ENCODE measurements at regions not wholly inside any gene's neighbourhood (a gene's known extent, or its start where the extent isn't known, plus 50 kb on each side); places are given as distances from the start of the nearest gene placed in this dataset.
A peak's percentile ranks its signal among the peaks of the same experiment; 100 is the strongest.
"Not testable (repeated sequence)": the region's sequence is repeated elsewhere in the genome, so short reads cannot be mapped to it uniquely, and the experiment has no call there.

DNA sequence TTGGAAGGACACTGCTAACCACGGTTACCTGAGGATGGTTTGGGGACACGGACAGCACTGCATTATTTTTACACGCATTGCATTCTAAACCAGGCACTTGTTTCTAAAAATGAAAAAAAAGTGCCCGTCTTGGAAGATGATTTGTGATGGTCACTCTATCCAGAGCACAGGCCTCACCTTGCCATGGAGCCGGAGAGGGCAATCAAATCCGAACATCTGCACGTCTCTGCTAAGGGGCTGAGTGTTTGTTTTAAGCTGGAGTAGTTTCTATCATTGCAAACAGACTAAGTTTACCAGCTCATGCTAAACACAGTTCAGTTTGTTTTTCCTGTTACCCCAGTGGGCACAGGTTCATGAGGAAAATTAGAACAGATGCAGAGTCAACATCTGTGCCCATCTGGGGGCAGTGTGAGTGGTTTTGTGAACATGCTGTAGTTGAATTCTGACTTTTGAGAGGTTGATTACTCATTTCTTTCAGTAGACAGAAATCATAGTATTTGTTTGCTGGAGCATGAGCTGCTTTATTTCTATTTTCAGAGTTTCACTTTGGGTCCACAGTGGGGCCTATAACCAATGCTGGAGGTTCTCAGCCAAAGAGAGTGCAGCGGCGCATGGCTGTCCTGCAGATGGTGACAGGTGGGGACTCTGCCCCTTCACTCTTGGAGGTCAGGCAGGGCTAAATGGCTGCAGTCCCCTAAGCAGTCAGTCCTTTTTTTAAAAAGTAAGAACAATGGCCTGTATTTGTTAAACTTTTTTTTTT lies 65.4 kb upstream of the ENPP6 start:
- H3K4me3 Mint-ChIP-seq: peak overlapping the region; percentile 32
- no peak for ATAC-seq (replicated peaks; ENCODE audit: extremely low read depth, poor library complexity, severe bottlenecking)
- H3K9me3 Mint-ChIP-seq: no peaks in the 10 kb centered on the region
- no peaks in the 10 kb centered on the region for H3K27me3 Mint-ChIP-seq
- peak overlapping the region; percentile 76 for H3K27ac Mint-ChIP-seq (ENCODE audit: low read depth)
- H3K4me1 Mint-ChIP-seq: peaks cover 35% of the 10 kb centered on the region
- no peak for DNase-seq (ENCODE audit: low spot score in 2 of 2)
- H3K36me3 Mint-ChIP-seq (ENCODE audit: insufficient read depth): no peaks in the 10 kb centered on the region

DNA sequence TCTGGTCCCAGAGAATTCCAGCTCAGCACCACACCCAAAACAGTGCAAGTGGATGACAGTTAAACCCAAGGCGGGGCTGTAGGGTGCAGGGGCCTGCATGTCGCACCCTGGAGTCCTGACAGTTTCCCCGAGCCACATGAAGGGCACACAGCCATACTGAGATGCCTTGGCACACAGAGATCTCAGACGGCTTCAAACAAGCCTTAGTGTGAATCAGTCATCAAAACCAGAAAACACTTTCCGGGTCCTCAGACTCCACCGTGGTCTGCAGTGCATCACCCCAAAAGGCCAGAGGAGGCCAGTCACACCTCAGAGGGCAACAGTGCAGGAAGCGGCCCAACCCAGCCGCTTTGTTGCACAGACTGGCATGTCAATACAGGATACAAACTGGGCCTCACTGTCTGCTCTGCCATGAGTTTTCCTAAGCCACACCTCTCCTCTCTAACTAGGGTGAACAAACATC lies 64.6 kb upstream of the ENPP6 start:
- H3K4me1 Mint-ChIP-seq: peaks cover 30% of the 10 kb centered on the region
- H3K27me3 Mint-ChIP-seq: no peaks in the 10 kb centered on the region
- peak overlapping the region; percentile 76 for H3K27ac Mint-ChIP-seq (ENCODE audit: low read depth)
- ATAC-seq (replicated peaks; ENCODE audit: extremely low read depth, poor library complexity, severe bottlenecking) (peak; percentile 84), DNase-seq (ENCODE audit: low spot score in 2 of 2) (peak in 1 of 2 donors; percentile 27)
- H3K4me3 Mint-ChIP-seq: peak overlapping the region; percentile 32
- H3K9me3 Mint-ChIP-seq: no peaks in the 10 kb centered on the region
- no peaks in the 10 kb centered on the region for H3K36me3 Mint-ChIP-seq (ENCODE audit: insufficient read depth)

DNA sequence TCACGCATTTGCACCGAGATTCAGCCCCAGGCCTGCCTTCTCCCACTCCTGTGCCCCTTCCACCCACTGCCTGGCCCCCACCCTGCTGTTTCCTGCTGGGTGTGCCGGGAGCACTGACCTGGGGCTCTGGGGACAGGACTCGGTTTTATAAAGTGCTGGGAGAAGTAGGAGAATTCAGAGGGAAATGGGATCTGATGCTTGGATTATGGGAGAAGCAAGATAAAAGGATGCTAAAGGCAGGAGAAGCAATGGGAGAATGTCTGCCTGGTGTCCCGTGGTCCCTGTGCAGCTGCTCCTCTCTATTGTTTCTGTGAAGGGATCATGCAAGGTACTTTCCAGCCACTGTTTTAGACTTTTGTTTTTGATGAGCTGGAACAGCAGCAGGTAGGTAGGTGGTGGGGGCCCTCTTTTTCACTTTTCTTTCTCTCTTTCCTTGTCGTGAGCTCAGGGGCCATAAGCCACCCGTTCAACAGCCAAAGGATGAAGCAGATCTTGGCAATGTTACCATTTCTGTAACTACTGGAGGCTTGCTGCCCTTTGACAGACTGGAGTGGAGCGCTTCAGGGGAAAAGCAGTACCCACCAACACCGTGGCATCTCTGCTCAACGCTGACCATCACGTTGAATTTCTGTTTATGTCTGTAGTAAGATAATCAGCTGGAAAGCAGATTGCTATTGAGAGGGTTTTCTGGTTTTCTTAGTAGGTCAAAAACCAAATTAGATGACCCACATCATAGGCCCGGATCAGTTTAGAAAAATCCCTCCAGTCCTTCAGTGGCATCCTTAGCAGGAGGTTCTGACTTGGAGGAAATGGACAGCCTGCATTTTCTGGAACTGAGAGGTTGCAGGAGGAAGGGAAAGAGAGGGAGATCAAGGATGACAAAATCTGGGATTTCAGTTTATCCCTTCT lies 63.8 kb upstream of the ENPP6 start:
- Mint-ChIP-seq H3K27ac (ENCODE audit: low read depth) (peak overlapping the region; percentile 79), H3K4me3 (peak overlapping the region; percentile 10), H3K9me3 (peaks cover 3% of the 10 kb centered on the region), H3K27me3 (no peaks in the 10 kb centered on the region), H3K36me3 (ENCODE audit: insufficient read depth) (no peaks in the 10 kb centered on the region), H3K4me1 (peaks cover 30% of the 10 kb centered on the region)
- ATAC-seq (replicated peaks; ENCODE audit: extremely low read depth, poor library complexity, severe bottlenecking): no peak
- no peak for DNase-seq (ENCODE audit: low spot score in 2 of 2)

DNA sequence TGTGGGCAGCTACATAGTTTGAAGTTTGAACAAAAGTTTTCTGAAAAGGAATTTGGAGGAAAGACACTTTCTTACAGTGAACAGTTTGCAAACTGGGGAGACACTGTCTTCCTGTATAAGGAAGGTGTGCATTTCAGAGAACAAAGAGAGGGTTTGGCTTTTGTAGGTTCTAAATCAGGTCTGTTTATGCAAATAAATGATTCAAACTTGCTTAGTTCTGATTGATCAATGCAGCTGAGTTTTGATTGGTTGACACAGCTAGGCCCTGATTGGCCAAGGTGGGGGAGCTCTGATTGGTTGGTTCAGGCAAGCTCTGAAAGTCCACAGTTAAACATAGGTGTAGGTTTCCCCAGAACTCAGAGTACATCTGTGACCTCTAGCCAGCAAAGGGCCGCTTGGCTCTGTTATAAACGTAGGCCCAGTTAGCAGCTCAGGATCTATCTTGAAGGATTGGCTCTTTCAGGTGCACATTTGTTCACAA lies 63.0 kb upstream of the ENPP6 start:
- H3K4me3 Mint-ChIP-seq: no peak overlapping the region
- H3K27me3 Mint-ChIP-seq: no peaks in the 10 kb centered on the region
- H3K27ac Mint-ChIP-seq (ENCODE audit: low read depth): peak overlapping the region; percentile 79
- H3K36me3 Mint-ChIP-seq (ENCODE audit: insufficient read depth): no peaks in the 10 kb centered on the region
- H3K9me3 Mint-ChIP-seq: peaks cover 6% of the 10 kb centered on the region
- H3K4me1 Mint-ChIP-seq: peaks cover 30% of the 10 kb centered on the region
- ATAC-seq (replicated peaks; ENCODE audit: extremely low read depth, poor library complexity, severe bottlenecking) (no peak), DNase-seq (ENCODE audit: low spot score in 2 of 2) (no peak)

DNA sequence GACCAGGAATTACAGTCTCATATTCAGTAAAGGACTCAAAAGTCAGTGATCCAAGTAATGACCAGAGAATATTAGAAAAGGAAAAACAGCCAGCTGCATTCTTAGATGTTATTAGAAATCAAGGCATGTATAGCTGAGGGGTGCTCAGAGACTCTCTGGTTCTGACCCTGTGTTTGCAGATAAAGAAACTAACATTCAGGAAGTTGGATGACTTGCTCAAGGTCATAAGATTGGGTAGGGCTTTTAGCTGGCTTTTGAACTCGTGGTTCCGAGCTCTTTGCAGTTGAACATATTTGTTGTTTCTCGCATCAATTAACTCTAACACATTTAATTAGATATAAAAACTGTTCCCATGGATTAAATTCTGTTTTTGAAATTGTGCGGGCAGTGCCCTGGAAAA lies 62.5 kb upstream of the ENPP6 start:
- no peak overlapping the region for H3K4me3 Mint-ChIP-seq
- peaks cover 30% of the 10 kb centered on the region for H3K4me1 Mint-ChIP-seq
- H3K27ac Mint-ChIP-seq (ENCODE audit: low read depth): no peak overlapping the region
- peaks cover 6% of the 10 kb centered on the region for H3K9me3 Mint-ChIP-seq
- DNase-seq (ENCODE audit: low spot score in 2 of 2) (no peak), ATAC-seq (replicated peaks; ENCODE audit: extremely low read depth, poor library complexity, severe bottlenecking) (no peak)
- H3K36me3 Mint-ChIP-seq (ENCODE audit: insufficient read depth): no peaks in the 10 kb centered on the region
- H3K27me3 Mint-ChIP-seq: no peaks in the 10 kb centered on the region

DNA sequence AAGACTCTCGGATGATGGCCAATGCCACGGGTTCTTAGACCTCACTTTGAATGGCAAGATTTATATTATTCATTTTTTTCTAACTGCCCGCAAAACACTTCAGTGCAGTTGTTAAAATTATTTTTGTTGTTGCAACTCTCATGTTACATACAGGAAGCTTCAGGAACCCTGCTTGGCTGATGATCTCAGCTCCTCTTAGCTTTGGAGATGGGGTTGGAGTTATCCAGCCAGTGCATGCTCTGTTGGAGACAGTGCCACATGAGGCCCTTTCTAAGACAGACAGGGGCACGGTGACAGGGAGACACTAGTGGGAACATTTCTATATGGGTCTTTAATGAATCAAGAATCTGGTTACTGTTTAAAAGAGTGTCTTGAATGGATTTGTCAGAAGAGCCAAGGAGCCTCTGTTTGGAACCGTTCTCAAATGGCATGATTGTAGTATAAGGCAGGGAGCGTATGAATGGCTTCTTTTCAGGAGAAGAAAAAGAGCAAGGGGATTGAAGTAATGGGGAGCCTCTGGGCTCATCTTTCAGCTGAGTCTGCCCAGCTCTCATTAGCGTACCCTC lies 61.9 kb upstream of the ENPP6 start:
- Mint-ChIP-seq H3K27ac (ENCODE audit: low read depth) (no peak overlapping the region), H3K9me3 (peaks cover 6% of the 10 kb centered on the region), H3K36me3 (ENCODE audit: insufficient read depth) (no peaks in the 10 kb centered on the region), H3K4me3 (no peak overlapping the region), H3K27me3 (no peaks in the 10 kb centered on the region), H3K4me1 (peaks cover 30% of the 10 kb centered on the region)
- DNase-seq (ENCODE audit: low spot score in 2 of 2) (no peak), ATAC-seq (replicated peaks; ENCODE audit: extremely low read depth, poor library complexity, severe bottlenecking) (no peak)

DNA sequence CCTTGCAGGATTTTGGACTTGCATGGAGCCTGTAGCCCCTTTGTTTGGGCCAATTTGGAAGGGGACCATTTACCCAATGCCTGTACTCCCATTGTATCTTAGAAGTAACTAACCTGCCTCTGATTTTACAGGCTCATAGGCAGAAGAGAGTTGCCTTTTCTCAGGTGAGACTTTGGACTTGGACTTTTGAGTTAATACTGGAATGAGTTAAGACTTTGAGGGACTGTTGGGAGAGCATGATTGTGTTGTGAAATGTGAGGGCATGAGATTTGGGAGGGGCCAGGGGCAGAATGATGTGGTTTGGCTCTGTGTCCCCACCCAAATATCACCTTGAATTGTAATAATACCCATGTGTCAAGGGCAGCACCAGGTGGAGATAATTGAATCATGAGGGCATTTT lies 60.1 kb upstream of the ENPP6 start:
- not testable (repeated sequence) for H3K27ac Mint-ChIP-seq (ENCODE audit: low read depth); H3K4me3 Mint-ChIP-seq; ATAC-seq (replicated peaks; ENCODE audit: extremely low read depth, poor library complexity, severe bottlenecking); DNase-seq (ENCODE audit: low spot score in 2 of 2); H3K36me3 Mint-ChIP-seq (ENCODE audit: insufficient read depth); H3K27me3 Mint-ChIP-seq; H3K9me3 Mint-ChIP-seq
- H3K4me1 Mint-ChIP-seq: peaks cover 25% of the 10 kb centered on the region

DNA sequence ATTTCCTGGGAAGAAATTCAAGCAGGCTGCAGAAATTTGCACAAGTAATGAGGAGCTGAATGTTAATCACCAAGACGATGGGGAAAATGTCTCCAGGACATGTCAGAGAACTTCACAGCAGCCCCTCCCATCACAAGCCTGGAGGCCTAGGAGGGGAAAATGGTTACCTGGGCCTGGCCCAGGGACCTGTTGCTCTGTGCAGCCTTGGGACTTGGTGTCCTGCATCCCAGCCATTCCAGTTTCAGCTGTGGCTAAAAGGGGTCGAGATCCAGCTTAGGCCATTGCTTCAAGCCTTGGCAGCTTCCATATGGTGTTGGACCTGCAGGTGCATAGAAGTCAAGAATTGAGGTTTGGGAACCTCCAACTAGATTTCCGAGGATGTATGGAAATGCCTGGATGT lies 59.3 kb upstream of the ENPP6 start:
- H3K36me3 Mint-ChIP-seq (ENCODE audit: insufficient read depth); DNase-seq (ENCODE audit: low spot score in 2 of 2); ATAC-seq (replicated peaks; ENCODE audit: extremely low read depth, poor library complexity, severe bottlenecking): not testable (repeated sequence)

DNA sequence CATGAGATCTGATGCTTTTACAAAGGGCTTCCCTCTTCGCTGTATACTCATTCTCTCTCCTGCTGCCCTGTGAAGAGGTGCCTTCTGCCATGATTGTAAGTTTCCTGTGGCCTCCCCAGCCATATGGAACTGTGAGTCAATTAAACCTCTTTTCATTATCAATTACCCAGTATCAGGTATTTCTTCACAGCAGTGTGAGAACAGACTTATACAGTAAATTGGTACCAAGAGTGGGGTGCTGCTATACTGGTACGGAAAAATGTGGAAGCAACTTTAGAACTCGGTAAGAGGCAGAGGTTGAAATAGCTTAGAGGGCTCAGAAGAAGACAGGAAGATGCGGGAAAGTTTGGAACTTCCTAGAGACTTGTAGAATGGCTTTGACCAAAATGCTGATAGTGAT lies 58.7 kb upstream of the ENPP6 start:
- not testable (repeated sequence) for H3K27ac Mint-ChIP-seq (ENCODE audit: low read depth)

More for the DNA sequence above, 59.3 kb upstream of the ENPP6 start:
- H3K27me3 Mint-ChIP-seq; H3K27ac Mint-ChIP-seq (ENCODE audit: low read depth); H3K4me3 Mint-ChIP-seq; H3K9me3 Mint-ChIP-seq: not testable (repeated sequence)
- H3K4me1 Mint-ChIP-seq: peaks cover 17% of the 10 kb centered on the region

DNA sequence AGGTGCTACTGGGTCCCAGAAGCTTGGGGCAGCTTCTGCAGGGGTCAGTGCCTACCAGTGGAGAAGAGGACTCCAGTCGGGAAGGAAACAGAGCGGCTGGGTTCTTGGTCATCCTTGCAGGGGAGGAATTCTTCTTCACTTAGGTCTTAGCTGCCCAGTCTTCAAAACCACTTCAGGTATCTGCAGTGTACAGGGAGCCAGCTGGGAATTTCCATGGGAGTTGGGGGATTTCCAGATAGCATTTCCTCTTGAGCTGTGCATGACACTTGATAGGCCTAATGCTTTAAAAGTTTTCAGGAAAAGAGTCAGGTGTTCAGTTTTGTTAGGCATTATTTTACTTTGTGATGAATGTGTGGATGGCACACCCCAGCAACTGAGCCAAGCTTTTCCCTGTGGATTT lies 58.1 kb upstream of the ENPP6 start:
- H3K4me1 Mint-ChIP-seq: peaks cover 5% of the 10 kb centered on the region
- ATAC-seq (replicated peaks; ENCODE audit: extremely low read depth, poor library complexity, severe bottlenecking) (no peak), DNase-seq (ENCODE audit: low spot score in 2 of 2) (no peak)
- H3K36me3 Mint-ChIP-seq (ENCODE audit: insufficient read depth): peaks cover 4% of the 10 kb centered on the region
- no peak overlapping the region for H3K4me3 Mint-ChIP-seq
- H3K27ac Mint-ChIP-seq (ENCODE audit: low read depth): no peak overlapping the region
- peaks cover 6% of the 10 kb centered on the region for H3K9me3 Mint-ChIP-seq
- no peaks in the 10 kb centered on the region for H3K27me3 Mint-ChIP-seq

More for the DNA sequence above, 58.7 kb upstream of the ENPP6 start:
- not testable (repeated sequence) for H3K27me3 Mint-ChIP-seq; DNase-seq (ENCODE audit: low spot score in 2 of 2); H3K4me3 Mint-ChIP-seq; H3K36me3 Mint-ChIP-seq (ENCODE audit: insufficient read depth); H3K9me3 Mint-ChIP-seq; ATAC-seq (replicated peaks; ENCODE audit: extremely low read depth, poor library complexity, severe bottlenecking)
- H3K4me1 Mint-ChIP-seq: peaks cover 11% of the 10 kb centered on the region

DNA sequence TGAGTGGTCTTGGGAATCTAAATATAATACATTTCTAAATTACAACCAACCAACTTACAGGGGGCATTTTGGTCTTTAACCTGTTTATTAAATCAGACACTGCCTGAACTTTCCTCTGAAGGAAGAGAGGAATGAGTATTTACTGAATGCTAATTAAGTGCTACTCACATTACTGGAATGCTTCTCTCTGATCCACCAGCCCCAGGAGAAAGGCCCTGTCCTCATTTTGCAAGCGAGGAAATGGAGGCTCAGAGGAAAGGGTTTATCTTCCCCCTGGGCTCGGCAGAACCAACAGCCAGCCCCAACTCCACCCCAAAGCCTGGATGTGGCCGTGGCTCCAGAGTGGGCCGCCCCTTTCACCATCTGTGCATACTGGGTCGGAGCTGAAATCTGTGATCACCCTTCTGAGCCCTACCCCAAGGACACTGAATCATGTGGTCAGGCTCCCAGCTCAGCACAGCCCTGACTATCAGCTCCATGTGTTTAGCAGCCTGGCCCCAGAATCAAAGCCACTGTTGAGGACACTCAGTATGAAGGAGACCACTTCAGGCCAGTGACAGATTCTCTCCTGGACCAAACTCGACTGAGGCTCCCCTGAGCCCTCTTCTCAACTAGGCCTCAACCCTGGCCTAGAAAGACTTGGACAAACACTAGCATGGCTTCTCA lies 56.7 kb upstream of the ENPP6 start:
- peaks cover 6% of the 10 kb centered on the region for H3K9me3 Mint-ChIP-seq
- no peaks in the 10 kb centered on the region for H3K27me3 Mint-ChIP-seq
- no peak for ATAC-seq (replicated peaks; ENCODE audit: extremely low read depth, poor library complexity, severe bottlenecking)
- H3K36me3 Mint-ChIP-seq (ENCODE audit: insufficient read depth): peaks cover 4% of the 10 kb centered on the region
- no peak overlapping the region for H3K4me3 Mint-ChIP-seq
- no peaks in the 10 kb centered on the region for H3K4me1 Mint-ChIP-seq
- no peak for DNase-seq (ENCODE audit: low spot score in 2 of 2)
- no peak overlapping the region for H3K27ac Mint-ChIP-seq (ENCODE audit: low read depth)
